ENCODE measurements at regions not wholly inside any gene's neighbourhood (a gene's known extent, or its start where the extent isn't known, plus 50 kb on each side); places are given as distances from the start of the nearest gene placed in this dataset.

DNA sequence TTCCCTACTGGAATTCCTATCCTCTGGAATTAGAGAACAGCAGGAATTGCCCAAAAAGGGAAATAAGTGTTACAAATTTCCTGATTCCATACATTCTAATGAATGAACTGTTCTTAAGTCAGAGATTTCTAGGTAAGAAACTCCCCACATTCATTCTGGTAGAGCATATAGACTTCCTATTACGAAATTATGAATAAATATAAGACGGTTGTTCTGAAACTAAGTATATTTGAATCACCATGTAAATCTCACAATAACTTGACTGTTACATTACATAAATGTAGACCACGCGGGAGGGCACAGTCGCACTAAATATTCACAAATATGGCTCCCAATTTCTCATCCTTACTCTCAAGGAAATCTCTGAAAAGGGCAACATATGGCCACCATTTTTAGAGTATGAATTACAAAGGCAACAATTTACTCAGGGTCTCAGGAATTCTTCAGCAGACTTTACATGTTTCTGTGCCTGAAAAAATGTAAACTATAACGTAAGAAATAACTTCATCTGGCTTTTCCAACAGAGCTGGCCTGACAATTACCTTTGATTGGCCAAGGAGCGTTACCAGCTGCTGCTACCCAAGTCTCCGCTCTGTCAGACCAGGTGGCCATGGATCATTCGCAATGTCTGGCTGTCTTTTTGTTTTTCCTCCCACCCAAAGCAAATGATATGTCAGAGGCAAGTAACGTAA, 115.8 kb downstream of the MPP7 start:
- TF ChIP-seq, protein P1, sequence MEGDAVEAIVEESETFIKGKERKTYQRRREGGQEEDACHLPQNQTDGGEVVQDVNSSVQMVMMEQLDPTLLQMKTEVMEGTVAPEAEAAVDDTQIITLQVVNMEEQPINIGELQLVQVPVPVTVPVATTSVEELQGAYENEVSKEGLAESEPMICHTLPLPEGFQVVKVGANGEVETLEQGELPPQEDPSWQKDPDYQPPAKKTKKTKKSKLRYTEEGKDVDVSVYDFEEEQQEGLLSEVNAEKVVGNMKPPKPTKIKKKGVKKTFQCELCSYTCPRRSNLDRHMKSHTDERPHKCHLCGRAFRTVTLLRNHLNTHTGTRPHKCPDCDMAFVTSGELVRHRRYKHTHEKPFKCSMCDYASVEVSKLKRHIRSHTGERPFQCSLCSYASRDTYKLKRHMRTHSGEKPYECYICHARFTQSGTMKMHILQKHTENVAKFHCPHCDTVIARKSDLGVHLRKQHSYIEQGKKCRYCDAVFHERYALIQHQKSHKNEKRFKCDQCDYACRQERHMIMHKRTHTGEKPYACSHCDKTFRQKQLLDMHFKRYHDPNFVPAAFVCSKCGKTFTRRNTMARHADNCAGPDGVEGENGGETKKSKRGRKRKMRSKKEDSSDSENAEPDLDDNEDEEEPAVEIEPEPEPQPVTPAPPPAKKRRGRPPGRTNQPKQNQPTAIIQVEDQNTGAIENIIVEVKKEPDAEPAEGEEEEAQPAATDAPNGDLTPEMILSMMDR (IDR thresholded peaks at IDR 0.05; ENCODE audit: low read depth, low read length) = no peak
- no peak for TF ChIP-seq EZH2phosphoT487 (IDR thresholded peaks at IDR 0.05; ENCODE audit: low read depth)
